Neural cell (in vitro differentiated cells): ENCODE measurements at regions not wholly inside any gene's neighbourhood (a gene's known extent, or its start where the extent isn't known, plus 50 kb on each side); places are given as distances from the start of the nearest gene placed in this dataset.

Experiments
- CTCF ChIP-seq: fragments of 450-650 bp; IDR thresholded peaks from 2 replicates; pipeline ENCODE4 v1.5.1; 2014; ENCODE audit warnings: antibody characterized with exemption, mild to moderate bottlenecking, moderate library complexity; ENCODE audit not compliant: poor library complexity, severe bottlenecking
- EP300 ChIP-seq: fragments of 450-650 bp; conservative IDR thresholded peaks from 2 replicates; pipeline ENCODE4 v1.6.1; 2014; ENCODE audit warnings: antibody characterized with exemption, mild to moderate bottlenecking, moderate library complexity; ENCODE audit not compliant: poor library complexity, severe bottlenecking
- MXI1 ChIP-seq: fragments of 450-650 bp; conservative IDR thresholded peaks from 2 replicates; pipeline ENCODE4 v1.6.1; 2014; ENCODE audit warnings: antibody characterized with exemption, mild to moderate bottlenecking; ENCODE audit not compliant: poor library complexity, severe bottlenecking
- POLR2AphosphoS5 ChIP-seq: IDR thresholded peaks from 2 replicates; pipeline ENCODE4 v1.6.1; 2012
- RAD21 ChIP-seq: fragments of 450-650 bp; conservative IDR thresholded peaks from 2 replicates; pipeline ENCODE4 v1.6.1; 2014; ENCODE audit warnings: antibody characterized with exemption, mild to moderate bottlenecking, moderate library complexity
- SMC3 ChIP-seq: fragments of 450-650 bp; conservative IDR thresholded peaks from 2 replicates; pipeline ENCODE4 v1.6.1; 2014; ENCODE audit warnings: antibody characterized with exemption, mild to moderate bottlenecking, moderate library complexity; ENCODE audit not compliant: poor library complexity

- no peak for TF ChIP-seq SMC3
- TF ChIP-seq EP300, result no peak
- no peak for TF ChIP-seq CTCF
- no peak for TF ChIP-seq POLR2AphosphoS5
- TF ChIP-seq MXI1, result no peak
- TF ChIP-seq RAD21, result no peak
These were observed 58.3 kb upstream of the VSTM5 start for GRCh38 chr11:93908689-93909088.
